ENCODE measurements at regions not wholly inside any gene's neighbourhood (a gene's known extent, or its start where the extent isn't known, plus 50 kb on each side); places are given as distances from the start of the nearest gene placed in this dataset.
"Not testable (repeated sequence)": the region's sequence is repeated elsewhere in the genome, so short reads cannot be mapped to it uniquely, and the experiment has no call there.

GRCh38 chr5:42074353-42074752 lies 149.3 kb downstream of the FBXO4 start:
- DNase-seq (ENCODE audit: low spot score): no peak

- DNase-seq (ENCODE audit: low spot score): no peak
Measured at GRCh38 chr5:42089705-42090104, 164.6 kb downstream of the FBXO4 start.

- DNase-seq (ENCODE audit: low spot score): no peak
Measured at GRCh38 chr5:42090162-42090561, 165.1 kb downstream of the FBXO4 start.

- not testable (repeated sequence) for DNase-seq (ENCODE audit: low spot score)
Measured at GRCh38 chr5:42099846-42100245, 174.8 kb downstream of the FBXO4 start.

GRCh38 chr5:42108468-42108867 lies 183.4 kb downstream of the FBXO4 start:
- DNase-seq (ENCODE audit: low spot score): no peak

GRCh38 chr5:42109006-42109572 lies 184.0 kb downstream of the FBXO4 start:
- no peak for DNase-seq (ENCODE audit: low spot score)

- not testable (repeated sequence) for DNase-seq (ENCODE audit: low spot score)
Measured at GRCh38 chr5:42115721-42116120, 190.6 kb downstream of the FBXO4 start.

- DNase-seq (ENCODE audit: low spot score): no peak
Measured at GRCh38 chr5:42120070-42120469, 195.0 kb downstream of the FBXO4 start.

GRCh38 chr5:42121401-42121800 lies 196.3 kb downstream of the FBXO4 start:
- no peak for DNase-seq (ENCODE audit: low spot score)

GRCh38 chr5:42131081-42131480 lies 206.0 kb downstream of the FBXO4 start:
- DNase-seq (ENCODE audit: low spot score): no peak

GRCh38 chr5:42143361-42143760 lies 218.3 kb downstream of the FBXO4 start:
- DNase-seq (ENCODE audit: low spot score): no peak

GRCh38 chr5:42148813-42149212 lies 223.7 kb downstream of the FBXO4 start:
- DNase-seq (ENCODE audit: low spot score): no peak

- no peak for DNase-seq (ENCODE audit: low spot score)
Measured at GRCh38 chr5:42157215-42157614, 232.1 kb downstream of the FBXO4 start.

- DNase-seq (ENCODE audit: low spot score): no peak
Measured at GRCh38 chr5:42163083-42163482, 238.0 kb downstream of the FBXO4 start.

- no peak for DNase-seq (ENCODE audit: low spot score)
Measured at GRCh38 chr5:42168091-42168670, 243.1 kb downstream of the FBXO4 start.

- not testable (repeated sequence) for DNase-seq (ENCODE audit: low spot score)
Measured at GRCh38 chr5:42176118-42176517, 247.1 kb upstream of the GHR start.

- not testable (repeated sequence) for DNase-seq (ENCODE audit: low spot score)
Measured at GRCh38 chr5:42179843-42180242, 243.4 kb upstream of the GHR start.

GRCh38 chr5:42216904-42217303 lies 206.3 kb upstream of the GHR start:
- DNase-seq (ENCODE audit: low spot score): no peak

- DNase-seq (ENCODE audit: low spot score): no peak
Measured at GRCh38 chr5:42217791-42218190, 205.4 kb upstream of the GHR start.

GRCh38 chr5:42225009-42225408 lies 198.2 kb upstream of the GHR start:
- no peak for DNase-seq (ENCODE audit: low spot score)

- DNase-seq (ENCODE audit: low spot score): no peak
Measured at GRCh38 chr5:42228279-42228678, 195.0 kb upstream of the GHR start.

GRCh38 chr5:42230839-42231238 lies 192.4 kb upstream of the GHR start:
- no peak for DNase-seq (ENCODE audit: low spot score)

GRCh38 chr5:42235241-42235640 lies 188.0 kb upstream of the GHR start:
- no peak for DNase-seq (ENCODE audit: low spot score)

GRCh38 chr5:42235837-42236236 lies 187.4 kb upstream of the GHR start:
- no peak for DNase-seq (ENCODE audit: low spot score)

Data from A172 (cell line).